ENCODE measurements at regions not wholly inside any gene's neighbourhood (a gene's known extent, or its start where the extent isn't known, plus 50 kb on each side); places are given as distances from the start of the nearest gene placed in this dataset.
"Not testable (repeated sequence)": the region's sequence is repeated elsewhere in the genome, so short reads cannot be mapped to it uniquely, and the experiment has no call there.

DNA sequence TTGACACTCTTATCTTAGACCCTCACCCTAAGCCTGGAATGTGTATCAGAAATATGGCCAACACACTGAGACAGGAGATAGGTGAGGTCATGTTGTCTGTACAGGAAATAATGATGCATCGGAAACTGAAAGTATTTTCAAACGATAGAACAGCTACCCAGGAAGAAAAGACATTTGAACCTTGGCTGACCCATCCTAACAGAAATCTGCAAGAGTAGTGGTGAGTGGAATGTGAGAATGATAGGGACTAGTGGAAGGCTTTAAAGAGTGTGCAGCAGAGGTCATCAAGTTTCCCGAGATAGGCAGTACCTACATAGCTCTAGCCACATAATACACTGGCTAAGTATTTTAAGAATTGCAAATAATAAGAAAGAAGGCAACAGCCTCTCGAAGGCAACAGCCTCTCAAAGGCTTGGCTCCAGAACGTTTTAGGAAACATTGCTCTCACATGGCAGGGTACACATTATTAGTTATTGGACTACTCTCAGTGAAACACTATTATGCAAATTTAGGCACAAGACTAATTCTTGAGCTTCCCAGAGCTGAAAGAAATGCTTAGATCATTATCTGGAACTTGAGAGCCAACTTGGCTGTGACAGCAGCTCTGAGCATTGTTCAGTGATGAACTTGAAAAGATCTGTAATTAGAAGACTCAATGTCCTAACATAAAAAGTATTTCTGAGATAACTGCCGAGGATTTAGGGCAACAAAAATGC is 133.1 kb upstream of the FBXL7 start:
- no peak for DNase-seq (ENCODE audit: low read depth)
- TF ChIP-seq, protein P1, sequence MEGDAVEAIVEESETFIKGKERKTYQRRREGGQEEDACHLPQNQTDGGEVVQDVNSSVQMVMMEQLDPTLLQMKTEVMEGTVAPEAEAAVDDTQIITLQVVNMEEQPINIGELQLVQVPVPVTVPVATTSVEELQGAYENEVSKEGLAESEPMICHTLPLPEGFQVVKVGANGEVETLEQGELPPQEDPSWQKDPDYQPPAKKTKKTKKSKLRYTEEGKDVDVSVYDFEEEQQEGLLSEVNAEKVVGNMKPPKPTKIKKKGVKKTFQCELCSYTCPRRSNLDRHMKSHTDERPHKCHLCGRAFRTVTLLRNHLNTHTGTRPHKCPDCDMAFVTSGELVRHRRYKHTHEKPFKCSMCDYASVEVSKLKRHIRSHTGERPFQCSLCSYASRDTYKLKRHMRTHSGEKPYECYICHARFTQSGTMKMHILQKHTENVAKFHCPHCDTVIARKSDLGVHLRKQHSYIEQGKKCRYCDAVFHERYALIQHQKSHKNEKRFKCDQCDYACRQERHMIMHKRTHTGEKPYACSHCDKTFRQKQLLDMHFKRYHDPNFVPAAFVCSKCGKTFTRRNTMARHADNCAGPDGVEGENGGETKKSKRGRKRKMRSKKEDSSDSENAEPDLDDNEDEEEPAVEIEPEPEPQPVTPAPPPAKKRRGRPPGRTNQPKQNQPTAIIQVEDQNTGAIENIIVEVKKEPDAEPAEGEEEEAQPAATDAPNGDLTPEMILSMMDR (IDR thresholded peaks at IDR 0.05; ENCODE audit: low read depth, low read length, missing control alignments): no peak
- H3K4me3 ChIP-seq (ENCODE audit: low read depth, low read length): no peak overlapping the region

DNA sequence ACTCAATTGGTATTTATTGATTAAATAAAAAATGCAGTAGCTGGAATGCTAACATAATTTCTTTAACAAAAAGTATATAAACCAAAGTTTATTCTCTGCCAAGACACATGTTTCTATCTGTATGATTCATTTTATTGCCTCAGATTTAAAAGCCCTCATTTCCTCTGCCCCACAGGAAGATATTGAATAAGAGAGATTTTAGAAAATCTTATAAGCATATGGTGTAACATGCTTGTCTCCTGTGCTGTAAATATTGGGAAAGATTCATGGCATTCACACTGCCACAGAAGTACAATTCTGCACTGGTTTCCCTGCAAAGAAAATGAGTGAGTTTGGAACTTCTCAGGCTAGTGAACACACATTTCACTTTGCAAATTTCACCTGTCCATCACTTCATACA is 134.9 kb upstream of the FBXL7 start:
- no peak for DNase-seq (ENCODE audit: low read depth)
- H3K4me3 ChIP-seq (ENCODE audit: low read depth, low read length): no peak overlapping the region
- TF ChIP-seq, protein P1 (IDR thresholded peaks at IDR 0.05; ENCODE audit: low read depth, low read length, missing control alignments): no peak

GRCh38 chr5:15363601-15364000 is 136.4 kb upstream of the FBXL7 start:
- TF ChIP-seq, protein P1 (IDR thresholded peaks at IDR 0.05; ENCODE audit: low read depth, low read length, missing control alignments): no peak
- H3K4me3 ChIP-seq (ENCODE audit: low read depth, low read length): no peak overlapping the region

GRCh38 chr5:15357092-15357453 is 142.9 kb upstream of the FBXL7 start:
- not testable (repeated sequence) for DNase-seq (ENCODE audit: low read depth); H3K4me3 ChIP-seq (ENCODE audit: low read depth, low read length)

More at GRCh38 chr5:15363601-15364000, 136.4 kb upstream of the FBXL7 start:
- DNase-seq (ENCODE audit: low read depth): no peak

GRCh38 chr5:15356308-15357091 is 143.5 kb upstream of the FBXL7 start:
- DNase-seq (ENCODE audit: low read depth); H3K4me3 ChIP-seq (ENCODE audit: low read depth, low read length): not testable (repeated sequence)

- TF ChIP-seq, protein P1 (IDR thresholded peaks at IDR 0.05; ENCODE audit: low read depth, low read length, missing control alignments): no peak
- H3K4me3 ChIP-seq (ENCODE audit: low read depth, low read length): no peak overlapping the region
- DNase-seq (ENCODE audit: low read depth): no peak
Observed at GRCh38 chr5:15354021-15354420, 146.0 kb upstream of the FBXL7 start.

DNA sequence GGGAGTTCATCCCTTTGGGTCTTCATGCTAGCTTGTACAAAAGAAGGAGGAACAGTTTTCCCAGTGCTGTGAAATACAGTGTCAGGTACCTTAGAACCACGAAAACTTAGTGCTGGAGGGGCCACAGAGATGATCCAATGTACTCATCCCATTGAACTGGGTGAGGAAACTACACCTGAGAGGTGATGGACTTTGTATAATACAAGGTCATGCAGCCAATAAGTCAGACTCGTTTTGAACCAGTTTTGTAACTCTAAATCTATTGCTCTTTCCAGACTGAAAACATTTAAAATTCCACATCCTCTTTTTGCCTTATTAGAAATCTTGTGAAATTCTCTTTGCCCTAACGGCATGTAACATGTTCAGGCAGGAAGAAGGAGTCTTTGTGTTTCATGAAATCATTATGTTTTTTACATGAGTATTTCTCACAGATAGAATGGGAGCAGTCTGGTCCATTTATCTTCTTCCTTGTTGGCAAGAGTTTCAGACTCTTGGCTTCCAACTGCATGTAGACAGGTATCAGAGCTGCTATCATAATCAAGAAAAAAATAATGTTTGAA is 146.8 kb upstream of the FBXL7 start:
- TF ChIP-seq, protein P1 (IDR thresholded peaks at IDR 0.05; ENCODE audit: low read depth, low read length, missing control alignments): no peak
- no peak overlapping the region for H3K4me3 ChIP-seq (ENCODE audit: low read depth, low read length)
- DNase-seq (ENCODE audit: low read depth): no peak
